ENCODE measurements at regions not wholly inside any gene's neighbourhood (a gene's known extent, or its start where the extent isn't known, plus 50 kb on each side); places are given as distances from the start of the nearest gene placed in this dataset.

GRCh38 chr1:73910466-73910865, 287.5 kb downstream of the LRRIQ3 start:
- ATAC-seq (no peak), DNase-seq (ENCODE audit: low spot score) (no peak)
- peaks cover 17% of the 10 kb centered on the region for H3K9me3 Mint-ChIP-seq
- H3K4me1 Mint-ChIP-seq, result no peaks in the 10 kb centered on the region
- no peak overlapping the region for H3K4me3 Mint-ChIP-seq
- Histone ChIP-seq H3K36me3 (ENCODE audit: insufficient read depth) (no peaks in the 10 kb centered on the region), H3K4me2 (no peak overlapping the region), H3K27me3 (ENCODE audit: insufficient read depth) (no peaks in the 10 kb centered on the region), H4K20me1 (replicated peaks; ENCODE audit: insufficient read depth) (no peaks in the 10 kb centered on the region), H3K27ac (ENCODE audit: low read depth) (no peak overlapping the region), H2AFZ (no peak overlapping the region), H3K9me2 (ENCODE audit: insufficient read depth) (no peaks in the 10 kb centered on the region), H3K4me1 (ENCODE audit: insufficient read depth) (no peaks in the 10 kb centered on the region), H3K4me3 (no peak overlapping the region), H3F3A (replicated peaks; ENCODE audit: low read depth) (no peaks in the 10 kb centered on the region), H3K79me2 (replicated peaks; ENCODE audit: insufficient read depth) (no peaks in the 10 kb centered on the region)
- TF ChIP-seq CREB1 (CRISPR knock-in tag; IDR thresholded peaks at IDR 0.05; ENCODE audit: low read depth), result no peak
- TF ChIP-seq ETS1 (IDR thresholded peaks at IDR 0.05), result no peak
- no peak for TF ChIP-seq ZNF331 (CRISPR knock-in tag; IDR thresholded peaks at IDR 0.05; ENCODE audit: low read depth)
- TF ChIP-seq ZNF114 (CRISPR knock-in tag; IDR thresholded peaks at IDR 0.05), result no peak
- no peak for TF ChIP-seq EZH2phosphoT487 (IDR thresholded peaks at IDR 0.05; ENCODE audit: unreplicated experiment)
- no peak for TF ChIP-seq EZH2 (IDR thresholded peaks at IDR 0.05; ENCODE audit: low read depth, unreplicated experiment)
- no peak for TF ChIP-seq STAT1 (IDR thresholded peaks at IDR 0.05; ENCODE audit: unreplicated experiment)
- no peak overlapping the region for H3K27ac Mint-ChIP-seq
- H3K27me3 Mint-ChIP-seq (ENCODE audit: insufficient read depth, low read depth, poor library complexity), result no peaks in the 10 kb centered on the region
- H3K36me3 Mint-ChIP-seq (ENCODE audit: low read depth), result peaks cover 12% of the 10 kb centered on the region

DNA sequence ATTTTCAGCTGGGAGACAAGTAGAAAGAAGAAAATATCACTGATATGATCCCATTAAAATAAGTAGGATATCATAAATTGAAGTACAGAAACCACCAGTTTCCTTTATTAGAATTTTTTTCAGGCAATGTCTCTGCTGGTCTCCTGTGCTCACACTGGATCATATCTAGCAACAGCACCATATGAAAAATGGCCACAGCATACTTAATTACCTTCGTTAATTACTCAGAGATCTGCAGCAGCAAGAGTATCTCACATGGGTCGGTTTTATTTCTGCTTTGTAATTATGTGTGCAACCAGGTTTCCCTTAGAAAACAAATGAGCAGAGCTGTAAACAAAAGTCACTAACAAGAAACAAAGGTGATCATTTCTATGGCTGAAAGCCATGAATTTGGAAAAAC, 287.9 kb downstream of the LRRIQ3 start:
- Histone ChIP-seq H3K4me2 (no peak overlapping the region), H3F3A (replicated peaks; ENCODE audit: low read depth) (no peaks in the 10 kb centered on the region), H3K27me3 (ENCODE audit: insufficient read depth) (no peaks in the 10 kb centered on the region), H3K27ac (ENCODE audit: low read depth) (no peak overlapping the region), H3K79me2 (replicated peaks; ENCODE audit: insufficient read depth) (no peaks in the 10 kb centered on the region), H3K36me3 (ENCODE audit: insufficient read depth) (no peaks in the 10 kb centered on the region), H3K4me3 (no peak overlapping the region), H4K20me1 (replicated peaks; ENCODE audit: insufficient read depth) (no peaks in the 10 kb centered on the region), H3K4me1 (ENCODE audit: insufficient read depth) (no peaks in the 10 kb centered on the region), H3K9me2 (ENCODE audit: insufficient read depth) (no peaks in the 10 kb centered on the region), H2AFZ (no peak overlapping the region)
- Mint-ChIP-seq H3K36me3 (ENCODE audit: low read depth) (peaks cover 12% of the 10 kb centered on the region), H3K4me1 (no peaks in the 10 kb centered on the region), H3K4me3 (no peak overlapping the region), H3K9me3 (peaks cover 17% of the 10 kb centered on the region), H3K27ac (no peak overlapping the region), H3K27me3 (ENCODE audit: insufficient read depth, low read depth, poor library complexity) (no peaks in the 10 kb centered on the region)
- DNase-seq (ENCODE audit: low spot score) (no peak), ATAC-seq (no peak)
- TF ChIP-seq ETS1 (IDR thresholded peaks at IDR 0.05) (no peak), POLR2AphosphoS5 (IDR thresholded peaks at IDR 0.05; ENCODE audit: low read depth) (no peak), JUNB (IDR thresholded peaks at IDR 0.05; ENCODE audit: unreplicated experiment) (no peak), CREB1 (CRISPR knock-in tag; IDR thresholded peaks at IDR 0.05; ENCODE audit: low read depth) (no peak), EZH2 (IDR thresholded peaks at IDR 0.05; ENCODE audit: low read depth, unreplicated experiment) (no peak), STAT1 (IDR thresholded peaks at IDR 0.05; ENCODE audit: unreplicated experiment) (no peak), ZNF331 (CRISPR knock-in tag; IDR thresholded peaks at IDR 0.05; ENCODE audit: low read depth) (no peak), NANOG (IDR thresholded peaks at IDR 0.05; ENCODE audit: borderline replicate concordance) (no peak)
- TF ChIP-seq, protein P1, sequence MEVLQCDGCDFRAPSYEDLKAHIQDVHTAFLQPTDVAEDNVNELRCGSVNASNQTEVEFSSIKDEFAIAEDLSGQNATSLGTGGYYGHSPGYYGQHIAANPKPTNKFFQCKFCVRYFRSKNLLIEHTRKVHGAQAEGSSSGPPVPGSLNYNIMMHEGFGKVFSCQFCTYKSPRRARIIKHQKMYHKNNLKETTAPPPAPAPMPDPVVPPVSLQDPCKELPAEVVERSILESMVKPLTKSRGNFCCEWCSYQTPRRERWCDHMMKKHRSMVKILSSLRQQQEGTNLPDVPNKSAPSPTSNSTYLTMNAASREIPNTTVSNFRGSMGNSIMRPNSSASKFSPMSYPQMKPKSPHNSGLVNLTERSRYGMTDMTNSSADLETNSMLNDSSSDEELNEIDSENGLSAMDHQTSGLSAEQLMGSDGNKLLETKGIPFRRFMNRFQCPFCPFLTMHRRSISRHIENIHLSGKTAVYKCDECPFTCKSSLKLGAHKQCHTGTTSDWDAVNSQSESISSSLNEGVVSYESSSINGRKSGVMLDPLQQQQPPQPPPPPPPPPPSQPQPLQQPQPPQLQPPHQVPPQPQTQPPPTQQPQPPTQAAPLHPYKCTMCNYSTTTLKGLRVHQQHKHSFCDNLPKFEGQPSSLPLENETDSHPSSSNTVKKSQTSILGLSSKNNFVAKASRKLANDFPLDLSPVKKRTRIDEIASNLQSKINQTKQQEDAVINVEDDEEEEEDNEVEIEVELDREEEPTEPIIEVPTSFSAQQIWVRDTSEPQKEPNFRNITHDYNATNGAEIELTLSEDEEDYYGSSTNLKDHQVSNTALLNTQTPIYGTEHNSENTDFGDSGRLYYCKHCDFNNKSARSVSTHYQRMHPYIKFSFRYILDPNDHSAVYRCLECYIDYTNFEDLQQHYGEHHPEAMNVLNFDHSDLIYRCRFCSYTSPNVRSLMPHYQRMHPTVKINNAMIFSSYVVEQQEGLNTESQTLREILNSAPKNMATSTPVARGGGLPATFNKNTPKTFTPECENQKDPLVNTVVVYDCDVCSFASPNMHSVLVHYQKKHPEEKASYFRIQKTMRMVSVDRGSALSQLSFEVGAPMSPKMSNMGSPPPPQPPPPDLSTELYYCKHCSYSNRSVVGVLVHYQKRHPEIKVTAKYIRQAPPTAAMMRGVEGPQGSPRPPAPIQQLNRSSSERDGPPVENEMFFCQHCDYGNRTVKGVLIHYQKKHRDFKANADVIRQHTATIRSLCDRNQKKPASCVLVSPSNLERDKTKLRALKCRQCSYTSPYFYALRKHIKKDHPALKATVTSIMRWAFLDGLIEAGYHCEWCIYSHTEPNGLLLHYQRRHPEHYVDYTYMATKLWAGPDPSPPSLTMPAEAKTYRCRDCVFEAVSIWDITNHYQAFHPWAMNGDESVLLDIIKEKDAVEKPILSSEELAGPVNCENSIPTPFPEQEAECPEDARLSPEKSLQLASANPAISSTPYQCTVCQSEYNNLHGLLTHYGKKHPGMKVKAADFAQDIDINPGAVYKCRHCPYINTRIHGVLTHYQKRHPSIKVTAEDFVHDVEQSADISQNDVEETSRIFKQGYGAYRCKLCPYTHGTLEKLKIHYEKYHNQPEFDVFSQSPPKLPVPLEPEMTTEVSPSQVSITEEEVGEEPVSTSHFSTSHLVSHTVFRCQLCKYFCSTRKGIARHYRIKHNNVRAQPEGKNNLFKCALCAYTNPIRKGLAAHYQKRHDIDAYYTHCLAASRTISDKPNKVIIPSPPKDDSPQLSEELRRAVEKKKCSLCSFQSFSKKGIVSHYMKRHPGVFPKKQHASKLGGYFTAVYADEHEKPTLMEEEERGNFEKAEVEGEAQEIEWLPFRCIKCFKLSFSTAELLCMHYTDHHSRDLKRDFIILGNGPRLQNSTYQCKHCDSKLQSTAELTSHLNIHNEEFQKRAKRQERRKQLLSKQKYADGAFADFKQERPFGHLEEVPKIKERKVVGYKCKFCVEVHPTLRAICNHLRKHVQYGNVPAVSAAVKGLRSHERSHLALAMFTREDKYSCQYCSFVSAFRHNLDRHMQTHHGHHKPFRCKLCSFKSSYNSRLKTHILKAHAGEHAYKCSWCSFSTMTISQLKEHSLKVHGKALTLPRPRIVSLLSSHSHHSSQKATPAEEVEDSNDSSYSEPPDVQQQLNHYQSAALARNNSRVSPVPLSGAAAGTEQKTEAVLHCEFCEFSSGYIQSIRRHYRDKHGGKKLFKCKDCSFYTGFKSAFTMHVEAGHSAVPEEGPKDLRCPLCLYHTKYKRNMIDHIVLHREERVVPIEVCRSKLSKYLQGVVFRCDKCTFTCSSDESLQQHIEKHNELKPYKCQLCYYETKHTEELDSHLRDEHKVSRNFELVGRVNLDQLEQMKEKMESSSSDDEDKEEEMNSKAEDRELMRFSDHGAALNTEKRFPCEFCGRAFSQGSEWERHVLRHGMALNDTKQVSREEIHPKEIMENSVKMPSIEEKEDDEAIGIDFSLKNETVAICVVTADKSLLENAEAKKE (CRISPR knock-in tag; IDR thresholded peaks at IDR 0.05), result no peak

Measured in GM23338 (cell line).